ENCODE measurements at regions not wholly inside any gene's neighbourhood (a gene's known extent, or its start where the extent isn't known, plus 50 kb on each side); places are given as distances from the start of the nearest gene placed in this dataset.

DNA sequence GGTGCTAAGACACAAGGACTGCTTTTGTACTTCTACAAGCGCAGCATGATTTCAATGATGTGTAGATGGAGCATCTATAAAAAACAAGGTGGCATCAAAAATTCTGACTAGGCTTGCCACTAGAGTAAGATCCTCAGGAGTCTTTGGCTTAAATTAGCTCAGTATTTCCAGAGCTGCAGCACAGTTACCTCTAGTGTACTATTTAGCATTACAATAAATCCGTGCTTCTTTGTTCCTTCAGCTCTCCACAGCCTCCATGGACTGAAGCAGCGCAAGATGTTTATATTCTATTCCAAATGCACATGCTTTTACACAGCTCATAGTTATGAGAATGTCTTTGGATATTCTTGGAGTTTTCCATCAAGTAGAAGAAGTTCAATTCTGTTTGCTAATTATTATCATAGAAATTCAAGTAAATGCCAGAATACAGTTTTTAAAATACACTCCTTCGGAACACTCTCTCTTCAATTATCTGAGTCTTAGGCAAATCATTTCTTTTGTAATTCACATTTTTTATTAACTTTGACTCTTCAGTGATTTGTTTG lies 1133.0 kb upstream of the LRRTM1 start:
- WGBS, 2 donors = 86 to 87% methylated on average over 4 of the region's 4 CpGs
- H3K9me3 ChIP-seq (ENCODE audit: control insufficient read depth in 4 of 4, insufficient read depth in 3 of 4, low read length in 3 of 4) = no peaks in the 10 kb centered on the region
- DNase-seq = no peak
- no peak for ATAC-seq (ENCODE audit: insufficient read depth, low FRiP score)
- no peak overlapping the region for H3K9ac ChIP-seq (ENCODE audit: insufficient read depth in 1 of 2, low read length in 2 of 2)
- H3K27ac ChIP-seq (ENCODE audit: low read depth in 1 of 2, low read length in 1 of 2) = no peak overlapping the region
- no peaks in the 10 kb centered on the region for H3K27me3 ChIP-seq (ENCODE audit: control insufficient read depth in 3 of 3, insufficient read depth in 3 of 3, low read length in 2 of 3)
- TF ChIP-seq CTCF (IDR thresholded peaks at IDR 0.05; ENCODE audit: control extremely low read depth, extremely low read depth) = no peak
- no peaks in the 10 kb centered on the region for H3K4me1 ChIP-seq (ENCODE audit: control insufficient read depth in 5 of 5, insufficient read depth in 5 of 5, low read length in 5 of 5)
- H3K36me3 ChIP-seq (ENCODE audit: control insufficient read depth in 4 of 4, insufficient read depth in 4 of 4, low read length in 4 of 4) = no peaks in the 10 kb centered on the region
- no peak overlapping the region for H3K4me3 ChIP-seq

DNA sequence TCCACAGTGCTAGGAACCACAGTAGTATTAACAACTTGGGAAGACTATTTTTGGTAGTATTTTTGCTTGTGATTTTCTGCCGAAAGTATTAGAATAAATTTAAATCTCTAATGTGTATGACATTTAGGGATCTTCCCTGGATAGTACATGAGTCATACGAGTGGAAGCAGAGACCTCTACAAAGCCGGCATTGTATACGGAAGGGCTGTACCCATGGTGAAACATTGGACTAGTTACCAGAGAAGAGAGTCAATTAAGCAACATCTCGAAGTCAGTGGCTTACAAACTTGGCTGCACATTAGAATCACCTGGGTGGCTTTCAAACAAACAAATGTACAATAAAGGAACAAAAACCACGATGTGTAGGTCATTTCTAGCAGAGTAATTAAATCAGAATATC lies 1131.7 kb upstream of the LRRTM1 start:
- 74 to 81% methylated on average over 6 of the region's 6 CpGs for WGBS, 2 donors

DNA sequence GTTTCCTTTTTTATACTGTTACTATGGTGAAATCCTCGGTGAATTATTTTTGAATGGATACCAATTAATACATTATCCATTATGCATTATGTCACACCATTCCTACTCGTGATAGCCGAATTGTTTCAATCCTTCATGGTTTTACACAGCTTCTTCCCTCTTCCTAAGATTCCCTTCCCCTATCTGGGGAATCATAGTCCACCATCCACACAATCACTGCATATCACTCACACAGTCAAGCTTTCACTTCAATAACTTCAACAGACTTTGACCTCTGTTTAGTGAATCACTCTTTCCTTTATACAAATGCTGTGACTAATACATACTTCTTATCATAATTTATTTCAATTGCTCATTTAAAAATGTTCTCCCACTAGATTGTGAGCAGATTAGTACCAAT lies 1108.1 kb upstream of the LRRTM1 start:
- Histone ChIP-seq H3K4me3 (no peak overlapping the region), H3K9me3 (ENCODE audit: control insufficient read depth in 4 of 4, insufficient read depth in 3 of 4, low read length in 3 of 4) (no peaks in the 10 kb centered on the region), H3K27ac (ENCODE audit: low read depth in 1 of 2, low read length in 1 of 2) (no peak overlapping the region), H3K4me1 (ENCODE audit: control insufficient read depth in 5 of 5, insufficient read depth in 5 of 5, low read length in 5 of 5) (no peaks in the 10 kb centered on the region), H3K9ac (ENCODE audit: insufficient read depth in 1 of 2, low read length in 2 of 2) (no peak overlapping the region), H3K27me3 (ENCODE audit: control insufficient read depth in 3 of 3, insufficient read depth in 3 of 3, low read length in 2 of 3) (no peaks in the 10 kb centered on the region), H3K36me3 (ENCODE audit: control insufficient read depth in 4 of 4, insufficient read depth in 4 of 4, low read length in 4 of 4) (no peaks in the 10 kb centered on the region)
- DNase-seq (no peak), ATAC-seq (ENCODE audit: insufficient read depth, low FRiP score) (no peak)
- 55 to 84% methylated on average over 3 of the region's 3 CpGs for WGBS, 2 donors
- TF ChIP-seq CTCF (IDR thresholded peaks at IDR 0.05; ENCODE audit: control extremely low read depth, extremely low read depth) = no peak

More for the DNA sequence above, 1131.7 kb upstream of the LRRTM1 start:
- Histone ChIP-seq H3K9ac (ENCODE audit: insufficient read depth in 1 of 2, low read length in 2 of 2) (no peak overlapping the region), H3K27ac (ENCODE audit: low read depth in 1 of 2, low read length in 1 of 2) (no peak overlapping the region), H3K4me3 (no peak overlapping the region), H3K9me3 (ENCODE audit: control insufficient read depth in 4 of 4, insufficient read depth in 3 of 4, low read length in 3 of 4) (no peaks in the 10 kb centered on the region), H3K4me1 (ENCODE audit: control insufficient read depth in 5 of 5, insufficient read depth in 5 of 5, low read length in 5 of 5) (no peaks in the 10 kb centered on the region), H3K36me3 (ENCODE audit: control insufficient read depth in 4 of 4, insufficient read depth in 4 of 4, low read length in 4 of 4) (no peaks in the 10 kb centered on the region), H3K27me3 (ENCODE audit: control insufficient read depth in 3 of 3, insufficient read depth in 3 of 3, low read length in 2 of 3) (no peaks in the 10 kb centered on the region)
- ATAC-seq (ENCODE audit: insufficient read depth, low FRiP score) (no peak), DNase-seq (no peak)
- no peak for TF ChIP-seq CTCF (IDR thresholded peaks at IDR 0.05; ENCODE audit: control extremely low read depth, extremely low read depth)

- ATAC-seq (ENCODE audit: insufficient read depth, low FRiP score) = no peak
- no peak overlapping the region for H3K27ac ChIP-seq (ENCODE audit: low read depth in 1 of 2, low read length in 1 of 2)
- no peak for DNase-seq
Measured at GRCh38 chr2:81403508-81403907, 1099.0 kb upstream of the LRRTM1 start.

More at GRCh38 chr2:81403508-81403907, 1099.0 kb upstream of the LRRTM1 start:
- H3K27me3 ChIP-seq (ENCODE audit: control insufficient read depth in 3 of 3, insufficient read depth in 3 of 3, low read length in 2 of 3) = no peaks in the 10 kb centered on the region
- H3K9ac ChIP-seq (ENCODE audit: insufficient read depth in 1 of 2, low read length in 2 of 2) = no peak overlapping the region
- no peak for TF ChIP-seq CTCF (IDR thresholded peaks at IDR 0.05; ENCODE audit: control extremely low read depth, extremely low read depth)
- 89 to 92% methylated on average over 2 of the region's 2 CpGs for WGBS, 2 donors
- no peaks in the 10 kb centered on the region for H3K4me1 ChIP-seq (ENCODE audit: control insufficient read depth in 5 of 5, insufficient read depth in 5 of 5, low read length in 5 of 5)
- no peaks in the 10 kb centered on the region for H3K9me3 ChIP-seq (ENCODE audit: control insufficient read depth in 4 of 4, insufficient read depth in 3 of 4, low read length in 3 of 4)
- no peaks in the 10 kb centered on the region for H3K36me3 ChIP-seq (ENCODE audit: control insufficient read depth in 4 of 4, insufficient read depth in 4 of 4, low read length in 4 of 4)
- no peak overlapping the region for H3K4me3 ChIP-seq
